ENCODE measurements at regions not wholly inside any gene's neighbourhood (a gene's known extent, or its start where the extent isn't known, plus 50 kb on each side); places are given as distances from the start of the nearest gene placed in this dataset.

- TF ChIP-seq, protein P1, sequence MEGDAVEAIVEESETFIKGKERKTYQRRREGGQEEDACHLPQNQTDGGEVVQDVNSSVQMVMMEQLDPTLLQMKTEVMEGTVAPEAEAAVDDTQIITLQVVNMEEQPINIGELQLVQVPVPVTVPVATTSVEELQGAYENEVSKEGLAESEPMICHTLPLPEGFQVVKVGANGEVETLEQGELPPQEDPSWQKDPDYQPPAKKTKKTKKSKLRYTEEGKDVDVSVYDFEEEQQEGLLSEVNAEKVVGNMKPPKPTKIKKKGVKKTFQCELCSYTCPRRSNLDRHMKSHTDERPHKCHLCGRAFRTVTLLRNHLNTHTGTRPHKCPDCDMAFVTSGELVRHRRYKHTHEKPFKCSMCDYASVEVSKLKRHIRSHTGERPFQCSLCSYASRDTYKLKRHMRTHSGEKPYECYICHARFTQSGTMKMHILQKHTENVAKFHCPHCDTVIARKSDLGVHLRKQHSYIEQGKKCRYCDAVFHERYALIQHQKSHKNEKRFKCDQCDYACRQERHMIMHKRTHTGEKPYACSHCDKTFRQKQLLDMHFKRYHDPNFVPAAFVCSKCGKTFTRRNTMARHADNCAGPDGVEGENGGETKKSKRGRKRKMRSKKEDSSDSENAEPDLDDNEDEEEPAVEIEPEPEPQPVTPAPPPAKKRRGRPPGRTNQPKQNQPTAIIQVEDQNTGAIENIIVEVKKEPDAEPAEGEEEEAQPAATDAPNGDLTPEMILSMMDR (conservative IDR thresholded peaks at IDR 0.05), result no peak
- no peak for TF ChIP-seq ZFX (IDR thresholded peaks at IDR 0.05)
These were observed 295.7 kb downstream of the SEC14L1 start for GRCh38 chr17:77436481-77436880.

Data from C4-2B (cell line).